ENCODE measurements at regions not wholly inside any gene's neighbourhood (a gene's known extent, or its start where the extent isn't known, plus 50 kb on each side); places are given as distances from the start of the nearest gene placed in this dataset.

DNA sequence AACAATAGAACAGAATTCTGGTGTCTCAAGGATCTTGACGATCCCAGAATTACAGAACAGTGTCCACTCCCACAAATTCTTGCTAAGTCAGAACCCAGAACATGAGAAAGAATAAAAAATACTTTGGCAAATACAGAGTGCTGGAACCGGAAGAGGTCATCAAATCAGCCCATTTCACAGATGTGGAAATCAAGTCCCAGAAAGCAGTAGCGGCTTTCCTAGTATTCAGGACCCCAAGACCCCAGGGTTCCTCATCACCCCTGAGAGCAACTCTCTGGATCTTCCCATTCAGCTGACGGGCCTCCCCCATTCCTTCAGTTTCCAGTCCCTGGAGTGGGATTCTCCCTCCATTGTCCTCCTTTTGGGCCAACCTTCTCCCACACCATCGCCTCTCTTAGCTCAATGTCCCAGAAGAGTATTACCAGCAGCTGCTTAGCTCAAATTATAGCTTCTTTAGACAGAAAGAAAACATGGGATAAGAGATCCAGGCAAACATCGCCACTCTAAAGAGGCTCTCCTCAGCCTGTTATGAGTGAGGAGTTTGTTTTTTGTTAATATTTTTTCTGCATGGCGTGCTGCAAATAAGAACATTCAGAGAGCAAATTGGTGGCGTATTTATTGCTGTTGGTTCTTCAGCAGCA lies 268.3 kb downstream of the MN1 start:
- TF ChIP-seq SIN3A (IDR thresholded peaks at IDR 0.05; ENCODE audit: borderline replicate concordance, insufficient read depth, low read length) (no peak), FOXP2 (optimal IDR thresholded peaks at IDR 0.05; ENCODE audit: borderline replicate concordance, extremely low read depth, extremely low read length, insufficient read depth) (no peak), POLR2AphosphoS5 (IDR thresholded peaks at IDR 0.05; ENCODE audit: low read depth, low read length) (no peak)
- TF ChIP-seq, protein P1, sequence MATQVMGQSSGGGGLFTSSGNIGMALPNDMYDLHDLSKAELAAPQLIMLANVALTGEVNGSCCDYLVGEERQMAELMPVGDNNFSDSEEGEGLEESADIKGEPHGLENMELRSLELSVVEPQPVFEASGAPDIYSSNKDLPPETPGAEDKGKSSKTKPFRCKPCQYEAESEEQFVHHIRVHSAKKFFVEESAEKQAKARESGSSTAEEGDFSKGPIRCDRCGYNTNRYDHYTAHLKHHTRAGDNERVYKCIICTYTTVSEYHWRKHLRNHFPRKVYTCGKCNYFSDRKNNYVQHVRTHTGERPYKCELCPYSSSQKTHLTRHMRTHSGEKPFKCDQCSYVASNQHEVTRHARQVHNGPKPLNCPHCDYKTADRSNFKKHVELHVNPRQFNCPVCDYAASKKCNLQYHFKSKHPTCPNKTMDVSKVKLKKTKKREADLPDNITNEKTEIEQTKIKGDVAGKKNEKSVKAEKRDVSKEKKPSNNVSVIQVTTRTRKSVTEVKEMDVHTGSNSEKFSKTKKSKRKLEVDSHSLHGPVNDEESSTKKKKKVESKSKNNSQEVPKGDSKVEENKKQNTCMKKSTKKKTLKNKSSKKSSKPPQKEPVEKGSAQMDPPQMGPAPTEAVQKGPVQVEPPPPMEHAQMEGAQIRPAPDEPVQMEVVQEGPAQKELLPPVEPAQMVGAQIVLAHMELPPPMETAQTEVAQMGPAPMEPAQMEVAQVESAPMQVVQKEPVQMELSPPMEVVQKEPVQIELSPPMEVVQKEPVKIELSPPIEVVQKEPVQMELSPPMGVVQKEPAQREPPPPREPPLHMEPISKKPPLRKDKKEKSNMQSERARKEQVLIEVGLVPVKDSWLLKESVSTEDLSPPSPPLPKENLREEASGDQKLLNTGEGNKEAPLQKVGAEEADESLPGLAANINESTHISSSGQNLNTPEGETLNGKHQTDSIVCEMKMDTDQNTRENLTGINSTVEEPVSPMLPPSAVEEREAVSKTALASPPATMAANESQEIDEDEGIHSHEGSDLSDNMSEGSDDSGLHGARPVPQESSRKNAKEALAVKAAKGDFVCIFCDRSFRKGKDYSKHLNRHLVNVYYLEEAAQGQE (IDR thresholded peaks at IDR 0.05; ENCODE audit: insufficient read depth in 1 of 2, low read depth in 2 of 2, low read length in 2 of 2): no peak

All from PFSK-1 (cell line).